ES-I3 (cell line): ENCODE measurements at regions not wholly inside any gene's neighbourhood (a gene's known extent, or its start where the extent isn't known, plus 50 kb on each side); places are given as distances from the start of the nearest gene placed in this dataset.

ENCODE experiments used
- H3K36me3 ChIP-seq: 2 replicates; pipeline ENCODE4 v1.6.1; 2013; ENCODE audit warnings: mild to moderate bottlenecking, low read length, control low read depth, moderate library complexity; ENCODE audit not compliant: insufficient read depth
- H3K4me1 ChIP-seq: 2 replicates; pipeline ENCODE4 v1.6.1; 2013; ENCODE audit warnings: mild to moderate bottlenecking, control low read depth, low read length; ENCODE audit not compliant: insufficient read depth
- H3K9ac ChIP-seq: 2 replicates; pipeline ENCODE4 v1.6.1; 2013; ENCODE audit warnings: low read depth, mild to moderate bottlenecking, low read length, moderate library complexity
- H3K9me3 ChIP-seq: 2 replicates; pipeline ENCODE4 v1.6.1; 2013; ENCODE audit warnings: mild to moderate bottlenecking, low read length, moderate library complexity; ENCODE audit not compliant: control insufficient read depth, insufficient read depth

GRCh38 chr10:128990986-128991385, 476.1 kb upstream of the MGMT start:
- Histone ChIP-seq H3K9me3 (no peaks in the 10 kb centered on the region), H3K9ac (no peak overlapping the region), H3K4me1 (no peaks in the 10 kb centered on the region), H3K36me3 (no peaks in the 10 kb centered on the region)

- Histone ChIP-seq H3K9me3 (no peaks in the 10 kb centered on the region), H3K4me1 (no peaks in the 10 kb centered on the region), H3K36me3 (no peaks in the 10 kb centered on the region), H3K9ac (no peak overlapping the region)
Observed at GRCh38 chr10:128992770-128993169, 474.3 kb upstream of the MGMT start.

- H3K4me1 ChIP-seq, result no peaks in the 10 kb centered on the region
Observed at GRCh38 chr10:128993443-128993842, 473.6 kb upstream of the MGMT start.

GRCh38 chr10:128993911-128994538, 473.0 kb upstream of the MGMT start:
- Histone ChIP-seq H3K4me1 (no peaks in the 10 kb centered on the region), H3K9ac (no peak overlapping the region), H3K9me3 (no peaks in the 10 kb centered on the region), H3K36me3 (no peaks in the 10 kb centered on the region)

More at GRCh38 chr10:128993443-128993842, 473.6 kb upstream of the MGMT start:
- no peaks in the 10 kb centered on the region for H3K9me3 ChIP-seq
- no peak overlapping the region for H3K9ac ChIP-seq
- no peaks in the 10 kb centered on the region for H3K36me3 ChIP-seq

- no peak overlapping the region for H3K9ac ChIP-seq
- H3K9me3 ChIP-seq, result no peaks in the 10 kb centered on the region
- H3K4me1 ChIP-seq, result no peaks in the 10 kb centered on the region
- no peaks in the 10 kb centered on the region for H3K36me3 ChIP-seq
Observed at GRCh38 chr10:128994598-128995143, 472.4 kb upstream of the MGMT start.

GRCh38 chr10:128995676-128996075, 471.4 kb upstream of the MGMT start:
- Histone ChIP-seq H3K9ac (no peak overlapping the region), H3K36me3 (no peaks in the 10 kb centered on the region), H3K9me3 (no peaks in the 10 kb centered on the region), H3K4me1 (no peaks in the 10 kb centered on the region)

- H3K36me3 ChIP-seq, result no peaks in the 10 kb centered on the region
- no peaks in the 10 kb centered on the region for H3K4me1 ChIP-seq
- H3K9me3 ChIP-seq, result no peaks in the 10 kb centered on the region
- no peak overlapping the region for H3K9ac ChIP-seq
Observed at GRCh38 chr10:128996092-128996491, 470.9 kb upstream of the MGMT start.

GRCh38 chr10:128998101-128998805, 468.8 kb upstream of the MGMT start:
- no peak overlapping the region for H3K9ac ChIP-seq
- no peaks in the 10 kb centered on the region for H3K4me1 ChIP-seq
- no peaks in the 10 kb centered on the region for H3K9me3 ChIP-seq
- no peaks in the 10 kb centered on the region for H3K36me3 ChIP-seq

GRCh38 chr10:129004398-129004797, 462.6 kb upstream of the MGMT start:
- no peaks in the 10 kb centered on the region for H3K9me3 ChIP-seq
- no peaks in the 10 kb centered on the region for H3K36me3 ChIP-seq
- no peaks in the 10 kb centered on the region for H3K4me1 ChIP-seq
- H3K9ac ChIP-seq, result no peak overlapping the region

GRCh38 chr10:129005080-129005479, 462.0 kb upstream of the MGMT start:
- Histone ChIP-seq H3K4me1 (no peaks in the 10 kb centered on the region), H3K9ac (no peak overlapping the region), H3K9me3 (no peaks in the 10 kb centered on the region), H3K36me3 (no peaks in the 10 kb centered on the region)

GRCh38 chr10:129005804-129006203, 461.2 kb upstream of the MGMT start:
- Histone ChIP-seq H3K9me3 (no peaks in the 10 kb centered on the region), H3K36me3 (no peaks in the 10 kb centered on the region), H3K9ac (no peak overlapping the region), H3K4me1 (no peaks in the 10 kb centered on the region)

- Histone ChIP-seq H3K9ac (no peak overlapping the region), H3K36me3 (no peaks in the 10 kb centered on the region), H3K4me1 (peaks cover 15% of the 10 kb centered on the region)
Observed at GRCh38 chr10:129018511-129018910, 448.5 kb upstream of the MGMT start.

GRCh38 chr10:129020651-129021330, 446.2 kb upstream of the MGMT start:
- no peaks in the 10 kb centered on the region; the same call in 1 of the 2 replicates for H3K36me3 ChIP-seq
- peaks cover 20% of the 10 kb centered on the region for H3K4me1 ChIP-seq
- H3K9me3 ChIP-seq, result no peaks in the 10 kb centered on the region
- H3K9ac ChIP-seq, result no peak overlapping the region

More at GRCh38 chr10:129018511-129018910, 448.5 kb upstream of the MGMT start:
- H3K9me3 ChIP-seq, result no peaks in the 10 kb centered on the region

GRCh38 chr10:129021594-129022304, 445.3 kb upstream of the MGMT start:
- Histone ChIP-seq H3K36me3 (no peaks in the 10 kb centered on the region; the same call in 1 of the 2 replicates), H3K9me3 (no peaks in the 10 kb centered on the region), H3K9ac (no peak overlapping the region), H3K4me1 (peaks cover 20% of the 10 kb centered on the region)
